Neural cell (in vitro differentiated cells): ENCODE measurements at regions not wholly inside any gene's neighbourhood (a gene's known extent, or its start where the extent isn't known, plus 50 kb on each side); places are given as distances from the start of the nearest gene placed in this dataset.

Experiments
- H2AFZ ChIP-seq: fragments of 200-600, 300-800 bp; sonication (generic), shearing (Covaris generic); 2 replicates; pipeline ENCODE4 v1.6.0; 2014; ENCODE audit warnings: low read depth, mild to moderate bottlenecking, antibody characterized with exemption, low read length, moderate library complexity
- H3F3A ChIP-seq: fragments of 200-600 bp; shearing (Covaris generic); 2 replicates; pipeline ENCODE4 v1.6.1; 2016; ENCODE audit warnings: mild to moderate bottlenecking, moderate library complexity, mixed read lengths, antibody characterized with exemption, low read length; ENCODE audit not compliant: insufficient read depth, poor library complexity, severe bottlenecking
- H3K27ac ChIP-seq: fragments of 200-600, 300-800 bp; sonication (generic), shearing (Covaris generic); 2 replicates; pipeline ENCODE4 v1.5.1; 2014; ENCODE audit warnings: mild to moderate bottlenecking, low read length, moderate library complexity
- H3K27me3 ChIP-seq: fragments of 300-800, 200-600 bp; sonication (generic), shearing (Covaris generic); 2 replicates; pipeline ENCODE4 v1.6.0; 2014; ENCODE audit warnings: mild to moderate bottlenecking, low read depth, low read length, moderate library complexity; ENCODE audit not compliant: insufficient read depth
- H3K36me3 ChIP-seq: fragments of 300-800, 200-600 bp; sonication (generic), shearing (Covaris generic); 2 replicates; pipeline ENCODE4 v1.5.1; 2014; ENCODE audit warnings: mild to moderate bottlenecking, antibody characterized with exemption, low read length, moderate library complexity; ENCODE audit not compliant: insufficient read depth
- H3K4me2 ChIP-seq: fragments of 300-800, 200-600 bp; sonication (generic), shearing (Covaris generic); 2 replicates; pipeline ENCODE4 v1.6.0; 2014; ENCODE audit warnings: mild to moderate bottlenecking, low read length
- H3K4me3 ChIP-seq: fragments of 300-800, 200-600 bp; sonication (generic), shearing (Covaris generic); 2 replicates; pipeline ENCODE4 v1.5.1; 2014; ENCODE audit warnings: mild to moderate bottlenecking, low read length, moderate library complexity
- H3K79me2 ChIP-seq: fragments of 200-600 bp; shearing (Covaris generic); replicated peaks from 2 replicates; pipeline ENCODE4 v1.6.0; 2014; ENCODE audit warnings: mild to moderate bottlenecking, low read length, moderate library complexity; ENCODE audit not compliant: insufficient read depth
- H3K9ac ChIP-seq: fragments of 300-800, 200-600 bp; sonication (generic), shearing (Covaris generic); 2 replicates; pipeline ENCODE4 v1.6.1; 2016; ENCODE audit warnings: mild to moderate bottlenecking, low read length, mixed read lengths
- H3K9me2 ChIP-seq: fragments of 200-600 bp; shearing (Covaris generic); 2 replicates; pipeline ENCODE4 v1.6.1; 2016; ENCODE audit warnings: mild to moderate bottlenecking, low read length, mixed read lengths; ENCODE audit not compliant: insufficient read depth
- H3K9me3 ChIP-seq: fragments of 200-600, 300-800 bp; sonication (generic), shearing (Covaris generic); 2 replicates; pipeline ENCODE4 v1.6.1; 2016; ENCODE audit warnings: mild to moderate bottlenecking, mixed run types, low read length, moderate library complexity, mixed read lengths
- H4K20me1 ChIP-seq: fragments of 200-600 bp; shearing (Covaris generic); 2 replicates; pipeline ENCODE4 v1.6.1; 2016; ENCODE audit warnings: mild to moderate bottlenecking, mixed run types; ENCODE audit not compliant: insufficient read depth
- CTCF ChIP-seq: fragments of 450-650 bp; IDR thresholded peaks from 2 replicates; pipeline ENCODE4 v1.5.1; 2014; ENCODE audit warnings: antibody characterized with exemption, mild to moderate bottlenecking, moderate library complexity; ENCODE audit not compliant: poor library complexity, severe bottlenecking
- EP300 ChIP-seq: fragments of 450-650 bp; conservative IDR thresholded peaks from 2 replicates; pipeline ENCODE4 v1.6.1; 2014; ENCODE audit warnings: antibody characterized with exemption, mild to moderate bottlenecking, moderate library complexity; ENCODE audit not compliant: poor library complexity, severe bottlenecking
- EZH2 ChIP-seq: fragments of 200-600, 300-800 bp; shearing (Covaris generic), sonication (generic); IDR thresholded peaks from 2 replicates; pipeline ENCODE4 v1.6.1; 2014; ENCODE audit warnings: antibody characterized with exemption, low read length, borderline replicate concordance, mild to moderate bottlenecking; ENCODE audit not compliant: insufficient read depth, poor library complexity, severe bottlenecking
- MXI1 ChIP-seq: fragments of 450-650 bp; conservative IDR thresholded peaks from 2 replicates; pipeline ENCODE4 v1.6.1; 2014; ENCODE audit warnings: antibody characterized with exemption, mild to moderate bottlenecking; ENCODE audit not compliant: poor library complexity, severe bottlenecking
- POLR2AphosphoS5 ChIP-seq: IDR thresholded peaks from 2 replicates; pipeline ENCODE4 v1.6.1; 2012
- RAD21 ChIP-seq: fragments of 450-650 bp; conservative IDR thresholded peaks from 2 replicates; pipeline ENCODE4 v1.6.1; 2014; ENCODE audit warnings: antibody characterized with exemption, mild to moderate bottlenecking, moderate library complexity
- REST ChIP-seq: IDR thresholded peaks from 2 replicates; pipeline ENCODE4 v1.6.1; 2012; ENCODE audit warnings: borderline replicate concordance
- SMC3 ChIP-seq: fragments of 450-650 bp; conservative IDR thresholded peaks from 2 replicates; pipeline ENCODE4 v1.6.1; 2014; ENCODE audit warnings: antibody characterized with exemption, mild to moderate bottlenecking, moderate library complexity; ENCODE audit not compliant: poor library complexity
- TAF1 ChIP-seq: IDR thresholded peaks from 2 replicates; pipeline ENCODE4 v1.6.1; 2012; ENCODE audit warnings: low read depth

- no peak overlapping the region for H3K4me3 ChIP-seq
Observed at GRCh38 chr4:67332627-67333026, 212.7 kb downstream of the CENPC start.

GRCh38 chr4:67328393-67328792, 216.9 kb downstream of the CENPC start:
- H3K9me2 ChIP-seq = no peaks in the 10 kb centered on the region
- H3F3A ChIP-seq = no peaks in the 10 kb centered on the region
- no peaks in the 10 kb centered on the region for H3K36me3 ChIP-seq
- no peak overlapping the region for H3K4me2 ChIP-seq
- no peak overlapping the region for H3K4me3 ChIP-seq
- no peak overlapping the region for H3K27ac ChIP-seq
- H3K9ac ChIP-seq = no peak overlapping the region
- H3K9me3 ChIP-seq = no peaks in the 10 kb centered on the region
- no peaks in the 10 kb centered on the region for H4K20me1 ChIP-seq
- no peak overlapping the region for H2AFZ ChIP-seq
- H3K27me3 ChIP-seq = no peaks in the 10 kb centered on the region
- H3K79me2 ChIP-seq = no peaks in the 10 kb centered on the region
- TF ChIP-seq SMC3 = no peak
- no peak for TF ChIP-seq POLR2AphosphoS5
- TF ChIP-seq REST = no peak
- TF ChIP-seq RAD21 = no peak
- no peak for TF ChIP-seq TAF1
- no peak for TF ChIP-seq MXI1
- TF ChIP-seq EZH2 = no peak
- no peak for TF ChIP-seq EP300

More at GRCh38 chr4:67332627-67333026, 212.7 kb downstream of the CENPC start:
- Histone ChIP-seq H3K36me3 (no peaks in the 10 kb centered on the region), H3K27me3 (no peaks in the 10 kb centered on the region), H3K9me3 (no peaks in the 10 kb centered on the region), H3K79me2 (no peaks in the 10 kb centered on the region), H3K4me2 (no peak overlapping the region), H3F3A (no peaks in the 10 kb centered on the region), H3K27ac (no peak overlapping the region), H2AFZ (no peak overlapping the region), H3K9me2 (no peaks in the 10 kb centered on the region), H3K9ac (no peak overlapping the region), H4K20me1 (no peaks in the 10 kb centered on the region)
- no peak for TF ChIP-seq SMC3
- no peak for TF ChIP-seq RAD21
- TF ChIP-seq CTCF = no peak
- TF ChIP-seq REST = no peak
- no peak for TF ChIP-seq POLR2AphosphoS5
- TF ChIP-seq EP300 = no peak
